Nephron progenitor cell (in vitro differentiated cells): ENCODE measurements at regions not wholly inside any gene's neighbourhood (a gene's known extent, or its start where the extent isn't known, plus 50 kb on each side); places are given as distances from the start of the nearest gene placed in this dataset.
"Not testable (repeated sequence)": the region's sequence is repeated elsewhere in the genome, so short reads cannot be mapped to it uniquely, and the experiment has no call there.

Experiments
- DNase-seq: peaks from one replicate; pipeline ENCODE4 v3.0.0; 2021
- H3K27ac Mint-ChIP-seq: 2 replicates; pipeline ENCODE4 v1.8.0; 2021; ENCODE audit warnings: mild to moderate bottlenecking, moderate library complexity, mixed read lengths
- H3K27me3 Mint-ChIP-seq: 2 replicates; pipeline ENCODE4 v1.8.0; 2021; ENCODE audit warnings: mild to moderate bottlenecking, low read depth, mixed read lengths; ENCODE audit not compliant: poor library complexity
- H3K36me3 Mint-ChIP-seq: 2 replicates; pipeline ENCODE4 v1.8.0; 2021; ENCODE audit warnings: low read depth, mixed read lengths
- H3K4me1 Mint-ChIP-seq: 2 replicates; pipeline ENCODE4 v1.8.0; 2021; ENCODE audit warnings: mixed read lengths
- H3K4me3 Mint-ChIP-seq: 2 replicates; pipeline ENCODE4 v1.8.0; 2021; ENCODE audit warnings: mild to moderate bottlenecking, moderate library complexity, mixed read lengths
- H3K9me3 Mint-ChIP-seq: 2 replicates; pipeline ENCODE4 v1.8.0; 2021; ENCODE audit warnings: mild to moderate bottlenecking, moderate library complexity, mixed read lengths
- CTCF ChIP-seq: fragments of 200-600 bp; sonication (generic); IDR thresholded peaks from 2 replicates; pipeline ENCODE4 v1.5.0; 2021; ENCODE audit warnings: antibody characterized with exemption

- TF ChIP-seq CTCF: no peak
Measured at GRCh38 chr10:80964179-80964578, 426.5 kb downstream of the SH2D4B start.

GRCh38 chr10:80964955-80965614 is 427.4 kb downstream of the SH2D4B start:
- no peaks in the 10 kb centered on the region for H3K27me3 Mint-ChIP-seq
- no peak for TF ChIP-seq CTCF
- H3K27ac Mint-ChIP-seq: no peak overlapping the region
- no peaks in the 10 kb centered on the region for H3K9me3 Mint-ChIP-seq
- H3K4me3 Mint-ChIP-seq: no peak overlapping the region
- no peaks in the 10 kb centered on the region for H3K36me3 Mint-ChIP-seq
- no peak for DNase-seq
- peaks cover 7% of the 10 kb centered on the region for H3K4me1 Mint-ChIP-seq

More at GRCh38 chr10:80964179-80964578, 426.5 kb downstream of the SH2D4B start:
- Mint-ChIP-seq H3K27ac (no peak overlapping the region), H3K9me3 (no peaks in the 10 kb centered on the region), H3K4me1 (peaks cover 7% of the 10 kb centered on the region), H3K4me3 (no peak overlapping the region), H3K36me3 (no peaks in the 10 kb centered on the region), H3K27me3 (no peaks in the 10 kb centered on the region)
- no peak for DNase-seq

- no peak for DNase-seq
- H3K4me3 Mint-ChIP-seq: no peak overlapping the region
- no peak overlapping the region for H3K27ac Mint-ChIP-seq
- no peak for TF ChIP-seq CTCF
- H3K4me1 Mint-ChIP-seq: peaks cover 7% of the 10 kb centered on the region
- H3K36me3 Mint-ChIP-seq: no peaks in the 10 kb centered on the region
- no peaks in the 10 kb centered on the region for H3K9me3 Mint-ChIP-seq
- no peaks in the 10 kb centered on the region for H3K27me3 Mint-ChIP-seq
Measured at GRCh38 chr10:80966326-80966986, 428.8 kb downstream of the SH2D4B start.

GRCh38 chr10:80967357-80967756 is 429.7 kb downstream of the SH2D4B start:
- H3K9me3 Mint-ChIP-seq, H3K36me3 Mint-ChIP-seq, H3K4me1 Mint-ChIP-seq, DNase-seq, H3K27ac Mint-ChIP-seq, H3K4me3 Mint-ChIP-seq, H3K27me3 Mint-ChIP-seq: not testable (repeated sequence)

GRCh38 chr10:80968903-80969302 is 431.2 kb downstream of the SH2D4B start:
- peaks cover 7% of the 10 kb centered on the region for H3K4me1 Mint-ChIP-seq
- H3K4me3 Mint-ChIP-seq: no peak overlapping the region

GRCh38 chr10:80971461-80971860 is 433.8 kb downstream of the SH2D4B start:
- no peak overlapping the region for H3K27ac Mint-ChIP-seq
- no peaks in the 10 kb centered on the region for H3K9me3 Mint-ChIP-seq
- no peaks in the 10 kb centered on the region for H3K36me3 Mint-ChIP-seq
- no peak for DNase-seq
- no peak for TF ChIP-seq CTCF
- H3K4me3 Mint-ChIP-seq: no peak overlapping the region
- no peaks in the 10 kb centered on the region for H3K4me1 Mint-ChIP-seq
- no peaks in the 10 kb centered on the region for H3K27me3 Mint-ChIP-seq

More at GRCh38 chr10:80968903-80969302, 431.2 kb downstream of the SH2D4B start:
- Mint-ChIP-seq H3K36me3 (no peaks in the 10 kb centered on the region), H3K27me3 (no peaks in the 10 kb centered on the region), H3K27ac (no peak overlapping the region), H3K9me3 (no peaks in the 10 kb centered on the region)
- TF ChIP-seq CTCF: no peak
- no peak for DNase-seq
